DND-41 (cell line): ENCODE measurements at regions not wholly inside any gene's neighbourhood (a gene's known extent, or its start where the extent isn't known, plus 50 kb on each side); places are given as distances from the start of the nearest gene placed in this dataset.

ENCODE experiments used
- ATAC-seq: fragments of 200-7000 bp; cut with Tn5 transposase; 3 replicates; pipeline ENCODE4 v1.9.1; 2021; ENCODE audit warnings: low read depth; ENCODE audit not compliant: insufficient read depth
- DNase-seq: peaks from one replicate; pipeline ENCODE4 v3.0.0-alpha.2; 2020
- H2AFZ ChIP-seq: 2 replicates; pipeline ENCODE4 v1.6.0; 2012; ENCODE audit warnings: low read depth, low read length
- H3K27ac ChIP-seq: 2 replicates; pipeline ENCODE4 v1.5.1; 2012; ENCODE audit warnings: low read length, inconsistent platforms
- H3K27me3 ChIP-seq: fragments of 200-600 bp; sonication (generic); 2 replicates; pipeline ENCODE4 v1.6.0; 2012; ENCODE audit warnings: low read length, mild to moderate bottlenecking, inconsistent platforms; ENCODE audit not compliant: insufficient read depth, poor library complexity
- H3K36me3 ChIP-seq: 2 replicates; pipeline ENCODE4 v1.5.1; 2012; ENCODE audit warnings: low read length, inconsistent platforms; ENCODE audit not compliant: insufficient read depth
- H3K4me1 ChIP-seq: 2 replicates; pipeline ENCODE4 v1.5.1; 2012; ENCODE audit warnings: mild to moderate bottlenecking, low read length; ENCODE audit not compliant: insufficient read depth
- H3K4me2 ChIP-seq: 2 replicates; pipeline ENCODE4 v1.6.0; 2012; ENCODE audit warnings: mild to moderate bottlenecking, moderate library complexity, low read length, inconsistent platforms; ENCODE audit not compliant: insufficient read depth
- H3K4me3 ChIP-seq, 2 experiments: fragments of 200-600 bp in 1 of 2; shearing (Covaris generic) in 1 of 2; 2 replicates each; pipeline ENCODE4 v1.5.1; 2012 to 2016; ENCODE audit warnings: inconsistent platforms in 2 of 2, low read length in 2 of 2, mild to moderate bottlenecking in 2 of 2, low read depth in 1 of 2, moderate library complexity in 1 of 2
- H3K79me2 ChIP-seq: 2 replicates; pipeline ENCODE4 v1.6.0; 2012; ENCODE audit warnings: low read length, inconsistent platforms; ENCODE audit not compliant: insufficient read depth
- H3K9ac ChIP-seq: 2 replicates; pipeline ENCODE4 v1.6.0; 2012; ENCODE audit warnings: low read depth, mild to moderate bottlenecking, inconsistent platforms, low read length, moderate library complexity
- H3K9me3 ChIP-seq: 2 replicates; pipeline ENCODE4 v1.5.1; 2012; ENCODE audit warnings: low read length, moderate library complexity, mild to moderate bottlenecking, inconsistent platforms; ENCODE audit not compliant: insufficient read depth, severe bottlenecking
- H4K20me1 ChIP-seq: 2 replicates; pipeline ENCODE4 v1.6.0; 2012; ENCODE audit warnings: low read length; ENCODE audit not compliant: insufficient read depth
- EZH2 ChIP-seq: IDR thresholded peaks from 3 replicates; pipeline ENCODE4 v1.6.1; 2012; ENCODE audit warnings: borderline replicate concordance, low read depth, mild to moderate bottlenecking, moderate library complexity, low read length, inconsistent platforms; ENCODE audit not compliant: severe bottlenecking
- TF ChIP-seq, protein P1 (sequence below): IDR thresholded peaks from 2 replicates; pipeline ENCODE4 v1.5.1; 2012; ENCODE audit warnings: borderline replicate concordance, low read length, moderate library complexity, mild to moderate bottlenecking; ENCODE audit not compliant: poor library complexity, severe bottlenecking; ENCODE audit errors: extremely low read depth

DNA sequence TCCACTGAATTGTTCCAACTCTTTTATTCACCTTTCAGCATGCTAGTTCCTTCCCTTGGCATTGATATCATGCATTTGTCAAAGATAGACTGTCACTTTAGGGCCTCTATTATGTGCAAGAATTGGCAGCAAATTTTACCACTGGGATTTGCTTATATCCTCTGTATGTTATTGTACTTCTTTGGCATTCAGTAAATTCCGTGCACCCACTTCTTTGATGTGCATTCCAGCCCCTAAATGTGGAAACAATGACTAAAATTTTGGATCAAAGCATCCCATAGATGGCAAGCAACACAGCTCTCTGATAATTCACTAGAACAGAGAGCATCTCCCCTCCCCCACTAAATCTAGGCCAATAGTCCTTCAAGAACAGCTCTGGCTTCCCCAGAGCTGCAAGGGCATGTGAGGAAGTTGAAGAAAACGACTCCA is 399.0 kb upstream of the HNRNPA3 start:
- H2AFZ ChIP-seq: no peak overlapping the region
- DNase-seq (no peak), ATAC-seq (no peak)
- H3K4me3 ChIP-seq: no peak overlapping the region
- H3K27ac ChIP-seq: no peak overlapping the region
- H3K79me2 ChIP-seq: no peaks in the 10 kb centered on the region
- H3K36me3 ChIP-seq: no peaks in the 10 kb centered on the region
- H4K20me1 ChIP-seq: no peaks in the 10 kb centered on the region
- no peak for TF ChIP-seq EZH2
- H3K4me1 ChIP-seq: peaks cover 4% of the 10 kb centered on the region; the same call in 1 of the 2 replicates
- no peak overlapping the region for H3K9ac ChIP-seq
- H3K27me3 ChIP-seq: no peaks in the 10 kb centered on the region
- H3K9me3 ChIP-seq: no peaks in the 10 kb centered on the region
- no peak overlapping the region for H3K4me2 ChIP-seq

DNA sequence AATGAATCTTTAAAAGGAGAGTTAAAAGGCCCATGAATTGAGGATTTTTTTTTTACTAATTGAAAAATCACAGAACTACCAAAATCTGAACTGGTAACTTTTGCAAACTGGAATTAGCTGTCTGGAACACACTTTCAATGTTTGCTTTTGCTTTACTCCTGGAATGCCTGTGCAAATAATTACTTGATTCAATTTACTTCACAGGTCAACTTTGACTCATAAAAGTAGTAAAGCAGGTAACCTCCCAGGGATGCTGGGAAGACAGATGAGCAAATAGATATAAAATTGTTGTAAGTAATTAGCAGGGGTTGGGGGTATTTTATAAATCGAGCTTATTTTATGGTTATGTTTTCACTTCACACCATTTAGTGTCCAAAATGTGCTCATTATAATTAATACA is 398.3 kb upstream of the HNRNPA3 start:
- no peaks in the 10 kb centered on the region for H3K9me3 ChIP-seq
- TF ChIP-seq EZH2: no peak
- TF ChIP-seq, protein P1, sequence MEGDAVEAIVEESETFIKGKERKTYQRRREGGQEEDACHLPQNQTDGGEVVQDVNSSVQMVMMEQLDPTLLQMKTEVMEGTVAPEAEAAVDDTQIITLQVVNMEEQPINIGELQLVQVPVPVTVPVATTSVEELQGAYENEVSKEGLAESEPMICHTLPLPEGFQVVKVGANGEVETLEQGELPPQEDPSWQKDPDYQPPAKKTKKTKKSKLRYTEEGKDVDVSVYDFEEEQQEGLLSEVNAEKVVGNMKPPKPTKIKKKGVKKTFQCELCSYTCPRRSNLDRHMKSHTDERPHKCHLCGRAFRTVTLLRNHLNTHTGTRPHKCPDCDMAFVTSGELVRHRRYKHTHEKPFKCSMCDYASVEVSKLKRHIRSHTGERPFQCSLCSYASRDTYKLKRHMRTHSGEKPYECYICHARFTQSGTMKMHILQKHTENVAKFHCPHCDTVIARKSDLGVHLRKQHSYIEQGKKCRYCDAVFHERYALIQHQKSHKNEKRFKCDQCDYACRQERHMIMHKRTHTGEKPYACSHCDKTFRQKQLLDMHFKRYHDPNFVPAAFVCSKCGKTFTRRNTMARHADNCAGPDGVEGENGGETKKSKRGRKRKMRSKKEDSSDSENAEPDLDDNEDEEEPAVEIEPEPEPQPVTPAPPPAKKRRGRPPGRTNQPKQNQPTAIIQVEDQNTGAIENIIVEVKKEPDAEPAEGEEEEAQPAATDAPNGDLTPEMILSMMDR: no peak
- H3K4me3 ChIP-seq: no peak overlapping the region
- H3K4me2 ChIP-seq: peak overlapping the region; percentile 44; the same call in 1 of the 2 replicates
- H3K27ac ChIP-seq: no peak overlapping the region
- peaks cover 4% of the 10 kb centered on the region; the same call in 1 of the 2 replicates for H3K4me1 ChIP-seq
- H3K36me3 ChIP-seq: no peaks in the 10 kb centered on the region
- no peaks in the 10 kb centered on the region for H3K79me2 ChIP-seq
- DNase-seq (no peak), ATAC-seq (no peak)
- H2AFZ ChIP-seq: no peak overlapping the region
- no peaks in the 10 kb centered on the region for H4K20me1 ChIP-seq
- no peak overlapping the region for H3K9ac ChIP-seq
- H3K27me3 ChIP-seq: no peaks in the 10 kb centered on the region

DNA sequence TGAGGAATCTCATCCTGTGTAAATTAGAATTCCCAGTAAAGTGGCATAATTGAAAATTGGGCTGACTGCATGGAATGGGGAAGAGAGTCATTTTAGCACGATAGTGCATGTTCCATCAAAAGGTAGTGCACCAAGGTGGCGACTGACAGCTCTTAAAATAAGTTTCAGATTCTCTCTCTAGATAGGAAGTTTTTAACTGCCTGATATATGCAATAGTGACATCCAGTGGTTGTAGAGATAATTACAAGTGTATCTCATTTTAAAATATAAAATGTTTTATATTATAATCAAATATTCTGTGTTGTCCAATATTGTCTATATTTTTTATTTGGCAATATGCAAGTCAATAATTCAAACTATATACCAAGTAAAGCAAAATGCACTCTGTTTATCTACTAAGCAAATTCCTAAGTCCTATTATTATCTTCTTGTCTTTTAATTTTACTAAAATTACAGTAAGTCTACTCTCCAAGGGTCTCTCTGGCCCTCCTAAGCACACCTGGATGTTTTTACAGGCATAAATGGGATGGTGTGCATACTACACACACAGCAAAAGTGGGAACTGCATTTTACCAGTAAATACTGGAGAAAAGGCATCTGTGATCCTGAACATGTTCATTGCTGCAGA is 397.7 kb upstream of the HNRNPA3 start:
- no peak for TF ChIP-seq EZH2
- TF ChIP-seq, protein P1: peak; percentile 55
- Histone ChIP-seq H3K4me3 (no peak overlapping the region), H3K27ac (no peak overlapping the region), H3K9ac (no peak overlapping the region), H3K9me3 (no peaks in the 10 kb centered on the region), H4K20me1 (no peaks in the 10 kb centered on the region), H2AFZ (no peak overlapping the region), H3K79me2 (no peaks in the 10 kb centered on the region), H3K27me3 (no peaks in the 10 kb centered on the region), H3K4me1 (peaks cover 4% of the 10 kb centered on the region; the same call in 1 of the 2 replicates), H3K36me3 (no peaks in the 10 kb centered on the region), H3K4me2 (peak overlapping the region; percentile 44)
- no peak for DNase-seq
- ATAC-seq: peak; percentile 65; the same call in 1 of the 3 replicates

DNA sequence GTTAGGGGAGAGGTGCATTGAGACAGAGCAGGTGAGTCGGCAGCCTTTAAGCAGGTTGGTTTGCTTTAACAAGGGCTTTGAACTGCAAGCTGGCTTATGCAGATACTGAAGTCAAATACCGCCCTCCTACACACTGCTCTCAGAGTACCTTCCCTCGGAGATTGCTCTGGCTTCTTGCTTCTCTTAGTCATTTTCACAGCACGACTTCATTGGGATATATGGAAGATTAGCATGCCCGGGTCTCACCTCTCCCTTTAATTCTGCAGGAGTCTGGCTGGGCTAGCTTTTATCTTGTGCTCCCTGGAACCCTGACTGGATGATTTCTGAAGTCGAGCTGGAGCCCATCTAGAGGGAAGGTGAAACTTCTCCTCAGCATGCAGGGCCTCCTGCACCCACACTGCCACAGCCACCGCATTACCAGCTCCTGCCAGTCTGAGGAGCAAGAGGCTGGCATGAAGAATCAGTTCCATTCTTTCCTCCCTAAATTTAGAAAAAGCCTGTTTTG is 395.5 kb upstream of the HNRNPA3 start:
- Histone ChIP-seq H2AFZ (no peak overlapping the region), H3K36me3 (no peaks in the 10 kb centered on the region), H4K20me1 (no peaks in the 10 kb centered on the region), H3K4me3 (no peak overlapping the region), H3K9ac (no peak overlapping the region), H3K4me2 (no peak overlapping the region), H3K27me3 (no peaks in the 10 kb centered on the region), H3K4me1 (peaks cover 4% of the 10 kb centered on the region; the same call in 1 of the 2 replicates), H3K9me3 (no peaks in the 10 kb centered on the region), H3K79me2 (no peaks in the 10 kb centered on the region), H3K27ac (no peak overlapping the region)
- TF ChIP-seq EZH2: no peak
- TF ChIP-seq, protein P1: no peak
- no peak for ATAC-seq
- no peak for DNase-seq
